SH-SY5Y (cell line): ENCODE measurements at regions not wholly inside any gene's neighbourhood (a gene's known extent, or its start where the extent isn't known, plus 50 kb on each side); places are given as distances from the start of the nearest gene placed in this dataset.

Experiments used
- GATA2 ChIP-seq: IDR thresholded peaks from 2 replicates; pipeline ENCODE4 v1.6.1; 2011; ENCODE audit warnings: mild to moderate bottlenecking, low read depth, low read length
- GATA3 ChIP-seq: IDR thresholded peaks from 2 replicates; pipeline ENCODE4 v1.6.1; 2011; ENCODE audit warnings: low read depth, mild to moderate bottlenecking, low read length, moderate library complexity

DNA sequence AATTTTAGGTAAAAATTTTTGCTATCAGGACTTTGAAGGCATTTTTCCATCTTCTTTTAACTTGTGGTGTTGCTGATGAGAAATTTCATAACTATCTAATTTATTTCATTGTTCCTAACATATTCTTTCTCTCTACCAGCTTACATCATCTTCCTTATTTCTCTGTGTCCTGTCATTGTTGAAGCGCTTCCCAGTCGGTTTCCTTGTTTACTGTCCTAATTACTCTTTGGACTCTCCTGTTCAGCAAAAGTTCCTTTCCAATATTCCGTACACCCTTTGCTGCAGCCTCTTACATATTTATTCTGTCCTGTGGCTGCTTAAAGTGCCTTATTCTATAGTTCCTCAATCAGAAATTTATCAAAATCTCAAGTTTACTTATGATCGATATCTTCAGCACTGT is 609.0 kb upstream of the FZD8 start:
- TF ChIP-seq GATA2: no peak
- no peak for TF ChIP-seq GATA3
